SK-MEL-5 (cell line): ENCODE measurements at regions not wholly inside any gene's neighbourhood (a gene's known extent, or its start where the extent isn't known, plus 50 kb on each side); places are given as distances from the start of the nearest gene placed in this dataset.
A peak's percentile ranks its signal among the peaks of the same experiment; 100 is the strongest.

Experiments used
- DNase-seq: peaks from one replicate; pipeline ENCODE4 v3.0.0-alpha.2; 2016; ENCODE audit warnings: low read depth, low spot score
- in situ Hi-C: cut with HindIII; loops from 2 replicates; pipeline ENCODE4 v1.10.0; 2016; ENCODE audit warnings: low sequenced_read_pairs, high pct_unique_total_duplicates, low pct_unique_long_range_greater_than_20kb

DNA sequence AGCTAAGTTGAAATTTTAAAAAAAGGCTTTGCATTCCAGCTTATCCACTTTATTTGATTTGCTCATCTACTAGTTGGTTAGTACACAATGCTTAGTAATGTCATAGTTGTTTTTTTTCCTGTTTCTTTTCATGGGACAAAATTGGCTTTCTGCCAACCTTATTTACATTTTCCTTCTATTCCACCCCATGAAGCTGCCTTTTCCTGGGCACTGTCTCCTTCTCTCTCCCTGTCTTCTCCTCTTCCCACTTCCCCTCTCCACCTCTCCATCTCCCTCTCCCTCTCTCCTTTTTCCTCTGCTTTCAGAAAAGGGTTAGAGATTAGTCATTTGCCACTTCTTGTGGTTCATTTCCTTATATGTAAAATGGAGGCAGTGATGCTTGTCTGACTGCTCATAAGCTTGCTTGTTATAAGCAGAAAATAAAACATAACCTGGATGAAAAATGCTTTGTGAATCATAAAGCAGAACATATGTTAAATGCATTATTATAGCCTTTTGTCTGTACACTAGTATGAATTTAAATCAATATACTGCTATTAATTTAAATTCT is 181.9 kb downstream of the CEP135 start:
- DNase-seq, result peak; percentile 8
- in situ Hi-C loops, result no loop called here

DNA sequence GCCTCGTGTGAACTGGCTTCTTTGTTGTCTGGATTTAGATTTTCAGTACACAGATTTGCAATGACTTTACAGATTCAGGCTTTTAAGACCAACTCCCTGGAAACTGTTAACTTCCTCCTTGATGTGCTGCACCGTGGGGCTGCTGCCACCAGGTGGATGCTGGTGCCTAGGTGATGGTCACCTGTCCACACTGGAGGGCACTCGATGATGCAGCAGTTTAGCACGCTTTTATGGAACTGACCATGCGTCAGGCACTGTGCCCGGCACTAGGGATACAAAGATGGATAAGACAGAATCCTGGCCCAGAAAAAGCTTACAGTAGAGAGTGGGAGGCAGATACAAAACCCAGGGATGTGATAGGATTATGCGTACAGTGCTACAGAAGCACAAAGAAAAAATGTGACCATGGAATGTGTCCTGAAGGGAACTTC is 180.7 kb downstream of the CEP135 start:
- in situ Hi-C loops, result no loop called here
- DNase-seq, result peak; percentile 14

DNA sequence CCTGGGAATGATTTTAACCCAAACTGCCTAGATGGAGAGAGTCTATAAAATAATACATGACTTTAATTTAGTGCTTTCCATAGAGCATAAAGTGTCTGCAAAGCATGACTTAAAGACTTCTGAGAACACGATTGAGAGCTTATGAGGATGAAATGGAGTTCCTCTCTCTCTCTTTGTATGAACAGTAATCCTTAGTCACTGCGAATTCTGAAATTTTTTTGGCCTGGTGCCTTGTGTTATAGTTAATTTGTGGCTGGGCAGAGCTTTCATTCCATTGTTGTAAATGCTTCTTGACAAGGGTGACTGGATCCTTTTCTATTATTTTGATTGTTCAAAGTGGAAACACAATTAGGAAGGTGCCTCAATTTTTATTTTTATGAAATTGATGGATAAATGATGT is 179.5 kb downstream of the CEP135 start:
- in situ Hi-C loops, result no loop called here
- DNase-seq, result no peak

DNA sequence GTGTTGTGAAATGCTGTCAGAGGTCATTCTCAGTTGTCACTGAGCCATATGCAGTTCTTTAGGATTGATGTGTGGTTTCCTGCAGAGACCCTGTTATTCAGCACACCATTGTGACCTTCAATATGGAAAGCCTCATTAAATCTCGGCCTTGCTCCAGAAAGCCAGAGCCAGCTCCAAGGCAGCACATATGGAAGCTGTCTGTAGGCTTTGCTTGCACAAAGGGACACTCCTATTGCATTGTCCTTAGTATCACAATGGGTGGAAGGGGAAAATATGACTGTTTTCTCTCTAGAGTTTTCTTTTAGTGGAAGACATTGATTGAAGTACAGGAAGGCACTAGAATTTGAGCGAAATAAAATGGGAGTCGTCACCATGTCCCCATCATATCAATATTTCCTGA is 179.0 kb downstream of the CEP135 start:
- in situ Hi-C loops, result no loop called here
- DNase-seq, result no peak

DNA sequence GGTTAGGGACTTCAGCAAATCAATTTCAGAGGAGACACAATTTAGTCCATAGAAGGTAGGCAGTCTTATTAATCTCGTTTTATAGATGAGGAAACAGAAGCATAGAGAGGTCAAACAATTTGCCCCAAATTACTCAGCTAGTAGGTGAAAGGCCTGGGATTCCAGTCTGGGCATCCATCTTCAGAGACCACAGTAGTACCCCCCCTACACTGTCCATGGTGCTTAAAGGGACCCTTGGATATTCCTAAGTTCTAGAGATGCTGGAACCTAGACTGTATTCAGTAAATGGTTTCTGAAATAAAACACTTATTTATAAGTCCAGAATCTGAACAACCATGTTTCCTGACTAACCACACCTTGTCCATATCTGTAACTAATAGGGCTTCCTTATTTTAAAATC is 174.8 kb downstream of the CEP135 start:
- in situ Hi-C loops, result no loop called here
- no peak for DNase-seq

DNA sequence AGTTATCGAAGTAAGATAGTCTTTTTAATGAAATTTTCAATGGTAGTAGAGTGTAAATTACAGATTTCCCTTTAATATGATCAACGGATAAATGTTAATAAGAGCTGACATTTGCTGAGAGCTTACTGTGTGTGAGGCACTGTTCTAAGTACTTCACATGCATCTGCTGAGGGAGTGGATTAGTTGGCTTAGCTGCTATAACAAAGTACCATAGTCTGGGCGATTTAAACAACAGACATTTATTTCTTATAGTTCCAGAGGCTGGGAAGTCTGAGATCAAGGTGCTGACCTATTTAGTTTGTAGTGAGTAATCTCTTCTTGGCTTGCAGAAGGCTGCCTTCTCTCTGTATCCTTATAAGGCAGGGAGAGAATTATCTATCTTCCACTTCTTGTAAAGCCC is 174.3 kb downstream of the CEP135 start:
- no peak for DNase-seq
- in situ Hi-C loops, result no loop called here

DNA sequence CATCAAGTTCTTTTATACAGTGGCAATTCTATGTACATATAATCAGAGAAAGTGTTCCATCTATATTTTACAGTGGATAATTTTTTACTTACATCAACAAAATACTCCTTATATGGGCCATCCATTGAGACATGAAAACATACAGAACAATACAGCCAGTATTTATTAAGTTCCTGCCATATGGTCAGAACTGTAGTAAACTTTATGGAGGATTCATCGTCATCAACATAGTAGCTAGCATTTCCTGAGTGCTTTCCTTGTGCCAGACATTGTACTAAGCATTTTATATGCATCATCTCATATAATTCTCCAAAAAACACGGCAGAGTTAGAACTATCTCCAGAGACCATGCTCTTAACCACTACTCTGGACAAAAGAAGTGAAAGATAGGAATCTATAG is 170.1 kb downstream of the CEP135 start:
- DNase-seq, result peak; percentile 16
- in situ Hi-C loops, result no loop called here

DNA sequence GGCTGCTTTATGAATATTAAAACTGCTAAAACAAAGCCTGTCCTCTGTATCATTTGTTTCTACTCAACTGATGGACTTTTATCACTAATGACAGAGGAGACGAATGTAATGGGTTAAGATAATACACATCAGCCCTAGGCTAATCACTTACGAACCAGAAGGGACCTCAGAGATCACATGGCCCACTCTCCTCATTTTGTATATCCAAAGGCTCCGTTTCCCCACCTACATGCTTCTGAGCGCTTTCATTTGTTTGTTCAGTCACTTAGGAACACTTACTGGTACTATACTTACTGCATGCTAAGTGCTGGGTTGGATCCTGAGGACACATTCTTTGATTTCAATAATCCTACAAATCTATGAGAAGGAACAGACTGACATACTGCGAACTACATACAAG is 169.3 kb downstream of the CEP135 start:
- no peak for DNase-seq
- in situ Hi-C loops, result no loop called here

DNA sequence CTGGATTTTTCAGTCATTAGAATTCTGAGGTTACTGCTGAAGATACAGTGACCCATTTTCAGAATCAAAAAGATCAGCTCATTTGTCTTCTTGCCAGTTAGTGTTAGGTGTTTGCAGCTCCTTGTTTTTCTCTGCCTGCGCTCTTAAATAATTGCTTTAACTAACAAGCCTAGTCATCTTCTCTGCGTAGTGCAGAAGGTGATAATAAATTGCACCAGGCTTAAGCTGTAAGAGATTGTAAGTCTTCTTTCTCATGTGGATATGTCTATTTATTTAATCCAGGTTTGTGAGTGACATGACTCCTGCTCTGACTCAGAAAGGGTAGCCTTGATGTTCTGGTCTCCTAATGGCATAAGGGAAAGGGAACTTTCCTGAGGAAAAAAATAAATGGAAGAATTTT is 167.2 kb downstream of the CEP135 start:
- no peak for DNase-seq
- in situ Hi-C loops, result no loop called here

DNA sequence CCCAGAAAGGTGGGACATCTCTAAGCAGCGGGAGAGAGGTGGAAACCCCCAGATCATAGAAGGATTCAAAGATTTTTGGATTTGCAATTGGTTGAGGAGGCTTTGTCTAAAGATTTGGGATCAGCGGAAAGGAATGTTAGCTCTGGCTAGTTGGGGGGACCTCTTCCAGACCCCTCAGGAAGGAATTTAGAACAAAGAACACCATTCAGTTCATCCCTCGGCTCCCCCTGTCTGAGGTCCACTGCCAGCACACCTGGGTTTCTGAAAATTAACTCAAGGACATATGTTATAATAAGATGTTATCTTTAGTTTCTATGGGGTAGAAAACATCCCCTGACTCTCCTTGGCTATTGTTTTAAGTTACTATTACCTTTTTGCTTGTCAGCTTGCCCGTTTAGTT is 163.6 kb downstream of the CEP135 start:
- DNase-seq, result no peak
- in situ Hi-C loops, result no loop called here

DNA sequence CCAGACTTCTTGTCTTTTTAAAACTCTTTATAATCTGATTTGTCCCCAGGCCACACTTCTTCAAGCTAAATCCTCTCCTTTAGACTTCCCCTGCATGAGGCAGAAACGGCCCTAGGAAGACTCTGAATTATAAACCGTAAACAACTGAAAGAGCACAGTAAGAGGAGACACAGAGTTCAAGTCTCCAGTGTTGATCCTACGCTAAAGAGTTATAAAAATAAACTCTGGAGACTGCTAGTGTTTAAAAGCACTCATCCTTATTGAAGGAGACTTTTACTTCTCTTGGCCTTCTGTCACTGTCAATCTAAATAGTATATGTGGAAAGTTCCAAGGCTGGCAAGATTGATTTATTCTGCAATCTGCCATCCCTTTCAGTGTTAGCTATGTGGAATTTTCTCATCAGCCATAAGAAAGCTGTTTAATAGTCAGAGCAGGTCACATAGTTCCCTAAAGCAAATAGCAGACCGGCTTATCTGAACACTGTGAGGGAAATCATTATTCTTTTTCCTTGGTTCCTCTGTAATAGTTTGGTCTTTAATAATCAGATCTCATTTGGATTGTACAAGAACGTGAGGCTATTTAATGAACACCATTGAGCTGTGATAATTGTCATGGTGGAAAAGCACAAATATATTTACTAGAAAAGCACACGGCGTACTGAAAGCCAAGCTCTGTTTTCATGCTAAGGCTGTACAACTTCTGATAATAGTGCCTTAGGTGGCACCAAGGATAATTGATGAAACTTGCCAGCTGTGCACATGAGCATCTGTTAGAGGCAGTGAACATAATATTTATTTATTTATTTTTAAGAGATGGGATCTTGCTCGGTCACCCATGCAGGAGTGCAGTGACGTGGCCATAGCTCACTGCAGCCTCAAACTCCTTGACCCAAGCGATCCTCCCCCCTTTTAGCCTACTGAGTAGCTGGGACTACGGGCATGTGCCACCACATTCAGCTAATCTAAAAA is 157.7 kb downstream of the CEP135 start:
- no peak for DNase-seq
- in situ Hi-C loops, result no loop called here

DNA sequence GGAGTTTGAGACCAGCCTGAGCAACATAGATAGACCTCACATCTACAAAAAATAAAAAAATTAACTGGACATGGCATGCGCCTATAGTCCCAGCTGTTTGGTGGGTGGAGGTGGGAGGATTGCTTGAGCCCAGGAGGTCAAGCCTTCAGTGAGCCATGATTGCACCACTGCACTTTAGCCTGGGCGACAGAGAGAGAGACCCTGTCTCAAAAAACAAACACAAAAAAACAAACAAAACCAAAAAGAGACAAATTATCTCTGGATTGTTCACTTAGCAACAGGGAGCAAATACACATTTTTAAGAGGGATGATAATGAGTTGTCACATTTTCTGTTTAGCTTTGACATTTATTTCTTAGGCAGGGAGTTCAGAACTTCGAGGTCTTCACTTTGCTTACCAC is 155.4 kb downstream of the CEP135 start:
- in situ Hi-C loops, result no loop called here

DNA sequence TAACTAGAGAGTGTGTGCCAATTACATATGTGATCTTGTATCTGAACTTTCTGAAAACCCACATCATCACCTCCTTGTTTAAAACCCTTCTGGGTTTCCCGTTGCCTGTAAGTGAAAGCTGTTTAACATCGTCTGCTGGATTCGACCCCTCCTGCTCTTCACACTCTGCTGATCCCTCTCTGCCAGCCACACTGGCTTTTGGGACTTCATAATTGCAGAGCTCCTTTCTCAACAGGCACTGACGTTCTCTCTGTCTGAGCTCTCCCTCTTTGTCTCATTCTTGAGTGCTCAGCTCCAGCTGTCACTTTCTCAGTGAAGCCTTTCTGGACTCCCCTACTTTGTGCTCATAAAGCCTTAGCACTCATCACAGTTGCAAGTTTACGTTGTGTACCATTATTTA is 153.9 kb downstream of the CEP135 start:
- no peak for DNase-seq
- in situ Hi-C loops, result no loop called here

More for the DNA sequence above, 155.4 kb downstream of the CEP135 start:
- no peak for DNase-seq

DNA sequence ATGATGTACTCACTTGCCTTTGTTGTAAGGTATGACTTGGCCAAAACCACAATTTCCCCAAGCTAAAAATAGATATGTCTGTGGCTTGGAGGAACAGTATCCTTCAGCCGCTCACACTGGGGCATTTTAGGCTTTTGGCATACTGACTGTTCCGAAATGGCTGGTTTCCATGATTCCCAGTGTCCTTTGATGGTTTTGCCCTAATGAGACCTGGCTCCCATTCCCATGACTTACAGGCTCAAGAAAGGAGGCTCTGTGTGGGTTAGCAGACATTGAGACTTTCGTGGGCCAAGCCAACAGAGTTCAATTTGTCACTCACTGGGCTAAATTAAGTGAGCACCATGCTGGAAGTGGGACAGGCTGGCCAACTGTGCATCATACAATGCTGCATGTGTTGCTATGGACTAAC is 150.6 kb downstream of the CEP135 start:
- peak; percentile 84 for DNase-seq
- in situ Hi-C loops, result no loop called here

DNA sequence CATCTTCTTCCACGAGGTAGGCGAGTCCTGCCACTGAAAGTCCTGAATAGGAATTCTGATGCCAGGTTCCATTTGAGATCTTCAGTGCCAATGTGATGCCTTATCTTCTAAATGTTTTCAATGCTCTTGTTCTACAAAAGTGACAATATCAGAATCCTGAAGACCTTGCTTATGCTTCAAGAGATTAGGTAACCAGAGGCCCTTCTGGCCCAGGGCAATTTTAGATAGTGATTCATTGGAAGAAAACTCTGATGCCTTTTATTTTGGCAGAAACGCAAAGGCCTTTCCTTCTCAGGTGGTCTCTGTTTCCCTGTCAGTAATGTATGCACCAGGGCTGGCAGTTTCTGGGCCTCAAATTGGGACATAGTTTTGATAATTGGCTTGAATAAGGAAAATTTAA is 144.8 kb downstream of the CEP135 start:
- in situ Hi-C loops, result no loop called here
- no peak for DNase-seq

DNA sequence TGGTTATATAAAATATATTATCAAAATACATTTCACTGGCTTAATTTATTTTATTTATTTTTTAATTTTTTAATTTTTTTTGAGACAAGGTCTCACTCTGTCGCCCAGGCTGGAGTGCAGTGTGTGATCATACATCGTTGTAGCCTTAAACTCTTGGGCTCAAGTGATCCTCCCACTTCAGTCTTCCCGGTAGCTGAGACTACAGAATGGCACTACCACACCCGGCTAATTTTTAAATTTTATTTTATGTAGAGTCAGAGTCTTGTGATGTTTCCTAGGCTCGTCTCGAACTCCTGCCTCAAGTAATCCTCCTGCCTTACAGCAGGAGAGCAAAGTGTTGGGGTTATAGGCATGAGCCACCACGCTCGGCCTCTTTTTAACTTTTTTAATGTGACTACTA is 143.8 kb downstream of the CEP135 start:
- in situ Hi-C loops, result no loop called here
- no peak for DNase-seq

DNA sequence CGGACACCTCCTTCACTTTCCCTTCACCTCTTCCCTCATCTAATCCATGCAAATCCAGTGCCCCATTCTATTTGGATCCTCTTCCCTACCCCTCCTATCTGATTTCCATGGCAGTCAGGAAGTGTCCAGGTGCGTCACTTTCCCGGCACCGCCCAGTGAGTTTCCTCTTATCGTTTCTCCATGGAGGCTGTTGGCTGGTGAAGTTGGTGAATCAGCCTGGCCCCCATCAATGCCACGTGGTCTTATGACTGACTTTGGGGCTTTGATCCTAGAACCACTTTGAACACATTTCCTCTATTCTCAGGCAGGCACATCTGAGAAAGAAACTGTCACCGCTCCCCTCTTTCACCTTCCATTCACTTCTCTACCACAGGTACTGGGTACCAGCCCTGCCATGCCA is 137.8 kb downstream of the CEP135 start:
- in situ Hi-C loops, result no loop called here
- no peak for DNase-seq

DNA sequence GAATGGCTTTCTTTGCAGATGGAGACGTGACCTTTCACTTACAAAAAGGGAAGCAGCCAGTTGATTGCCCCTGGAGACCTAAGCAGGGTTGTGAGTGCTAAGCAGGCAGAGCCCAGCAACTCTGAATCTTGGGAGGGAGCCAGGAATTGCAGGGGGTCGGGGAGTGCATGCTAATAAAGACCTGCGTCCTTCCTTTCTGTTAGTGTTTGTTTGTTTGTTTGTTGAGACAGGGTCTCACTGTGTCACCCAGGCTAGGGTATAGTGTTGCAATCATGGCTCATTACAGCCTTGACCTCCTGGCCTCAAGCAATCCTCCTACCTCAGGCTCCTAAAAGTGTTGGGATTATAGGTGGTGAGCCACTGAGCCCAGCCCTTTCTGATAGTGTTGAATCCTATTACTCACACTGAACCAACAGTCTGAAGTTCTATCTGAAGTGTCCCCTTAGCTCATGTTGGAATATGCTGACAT is 137.4 kb downstream of the CEP135 start:
- in situ Hi-C loops, result no loop called here
- DNase-seq, result peak; percentile 2

DNA sequence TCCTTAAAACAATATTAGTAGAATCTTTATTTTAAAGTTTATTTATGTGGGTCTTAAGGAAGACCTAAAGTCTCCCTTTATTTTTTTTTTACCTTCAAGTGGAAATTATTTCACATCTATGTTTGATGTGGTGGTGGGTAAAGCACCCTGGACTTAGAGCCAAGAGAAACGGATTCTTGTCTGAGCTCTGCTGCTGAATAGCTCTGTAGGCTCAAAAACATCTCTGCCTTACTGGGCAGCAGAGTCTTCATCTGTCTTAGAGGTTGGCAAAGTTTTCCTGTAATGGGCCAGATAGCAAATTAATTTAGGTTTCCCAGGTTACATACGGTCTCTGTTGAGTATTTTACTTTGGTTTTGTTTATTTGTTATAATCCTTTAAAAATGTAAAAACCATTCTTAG is 136.5 kb downstream of the CEP135 start:
- DNase-seq, result no peak
- in situ Hi-C loops, result no loop called here
